Fibroblast of skin of right biceps (primary cell): ENCODE measurements at regions not wholly inside any gene's neighbourhood (a gene's known extent, or its start where the extent isn't known, plus 50 kb on each side); places are given as distances from the start of the nearest gene placed in this dataset.
"Not testable (repeated sequence)": the region's sequence is repeated elsewhere in the genome, so short reads cannot be mapped to it uniquely, and the experiment has no call there.

Source experiments
- DNase-seq: peaks from one replicate; pipeline ENCODE4 v3.0.0-alpha.2; 2013

DNA sequence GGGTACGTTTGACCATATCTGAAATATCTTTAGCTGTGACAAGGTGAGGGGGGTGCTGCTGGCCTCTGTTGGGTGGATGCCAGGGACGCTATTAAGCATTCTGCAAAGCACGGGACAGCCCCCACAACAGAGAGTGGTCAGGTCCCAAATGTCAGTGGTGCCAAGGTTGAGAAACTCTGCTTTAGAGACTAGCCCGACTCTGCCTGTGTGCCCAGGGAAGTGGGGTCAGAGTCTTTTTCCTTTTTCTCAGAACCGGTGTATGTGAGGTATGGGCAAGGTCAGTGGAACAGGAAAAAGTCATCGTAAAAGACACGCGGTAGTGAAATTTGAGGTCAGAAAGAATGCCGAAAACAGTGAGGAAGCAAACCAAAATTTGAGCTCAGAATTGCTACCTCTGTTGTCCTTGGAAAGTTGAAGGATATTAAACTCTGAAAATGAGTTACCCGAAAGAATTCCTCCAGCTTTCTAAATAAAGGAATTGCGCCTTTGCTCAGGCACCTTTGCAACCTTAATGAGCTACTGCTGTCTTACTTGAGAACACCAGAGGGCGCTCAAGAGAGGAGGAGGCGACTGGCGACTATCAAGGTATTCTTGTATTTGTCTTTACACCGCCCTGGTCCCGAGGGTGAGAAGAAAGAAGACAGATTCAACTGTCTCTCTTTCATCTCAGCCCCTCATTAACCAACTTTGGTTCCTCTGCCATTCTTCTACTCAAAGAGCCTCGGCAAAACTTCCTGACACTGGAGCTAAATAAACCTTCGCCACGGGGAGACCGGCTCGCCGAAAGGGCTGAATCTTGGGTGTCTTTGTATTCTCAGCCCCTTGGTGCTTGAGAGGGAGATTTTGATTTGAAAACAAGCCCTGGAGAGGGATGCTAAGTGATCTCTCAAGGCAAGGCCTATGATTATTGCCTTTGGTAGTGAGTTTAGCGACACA, 85.4 kb upstream of the OLIG2 start:
- peak; percentile 23 for DNase-seq

DNA sequence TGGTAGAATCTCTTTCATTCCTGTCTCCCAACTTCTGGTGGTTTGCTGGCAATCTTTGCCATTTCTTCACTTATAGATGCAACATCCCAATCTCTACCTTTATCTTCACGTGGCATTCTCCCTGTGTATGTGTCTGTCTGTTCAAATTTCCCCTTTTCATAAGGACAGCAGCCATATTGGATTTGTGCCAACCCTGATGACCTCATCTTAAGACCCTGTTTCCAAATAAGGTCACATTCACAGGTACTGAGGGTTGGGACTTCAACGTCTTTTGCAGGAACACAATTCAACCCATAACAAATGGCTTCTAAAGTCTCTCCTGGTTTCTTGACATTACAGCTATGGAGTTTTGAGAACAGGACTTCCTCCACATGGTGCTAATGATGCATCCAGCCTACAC, 84.5 kb upstream of the OLIG2 start:
- DNase-seq = no peak

- no peak for DNase-seq
Observed at GRCh38 chr21:32946654-32947053, 79.1 kb upstream of the OLIG2 start.

- no peak for DNase-seq
Observed at GRCh38 chr21:32947736-32948135, 78.0 kb upstream of the OLIG2 start.

GRCh38 chr21:32949701-32950100, 76.0 kb upstream of the OLIG2 start:
- DNase-seq = no peak

DNA sequence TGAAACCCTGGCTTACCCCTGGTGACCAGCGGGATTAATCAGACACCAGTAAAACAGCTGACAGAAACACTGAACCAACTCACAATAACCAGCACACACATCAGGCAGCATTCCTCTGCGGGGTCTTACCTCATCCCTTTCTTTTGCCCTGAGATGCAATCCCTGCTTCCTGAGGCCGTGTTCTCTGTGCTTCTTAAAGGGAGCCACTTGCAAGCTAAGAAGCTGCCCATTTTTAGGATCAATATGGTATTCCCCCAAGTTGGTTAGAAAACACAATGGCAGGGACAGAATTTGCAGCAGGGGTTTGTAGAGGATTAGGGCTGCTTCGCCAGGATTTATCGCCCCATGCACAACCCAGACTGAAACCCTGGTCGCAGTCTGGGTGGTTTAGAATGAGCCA, 74.7 kb upstream of the OLIG2 start:
- DNase-seq = no peak

DNA sequence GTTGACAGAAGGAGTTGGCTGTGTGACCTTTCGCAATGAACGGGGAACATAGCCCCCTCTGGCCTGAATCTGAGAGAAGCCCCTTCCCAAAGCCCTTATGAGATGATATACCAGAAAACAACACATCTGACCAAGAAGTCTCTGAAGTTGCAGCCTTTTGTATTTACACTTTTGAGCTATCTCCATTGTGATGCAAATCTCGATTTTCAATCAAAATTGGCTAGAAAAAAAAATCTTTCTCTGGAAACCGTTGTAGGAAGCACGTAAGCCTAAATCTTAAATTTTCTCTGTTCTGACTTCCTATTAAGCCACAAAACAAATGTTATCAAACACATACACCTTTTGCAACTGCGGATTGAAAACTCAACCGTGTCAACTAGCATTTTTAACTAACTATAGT, 71.4 kb upstream of the OLIG2 start:
- no peak for DNase-seq

DNA sequence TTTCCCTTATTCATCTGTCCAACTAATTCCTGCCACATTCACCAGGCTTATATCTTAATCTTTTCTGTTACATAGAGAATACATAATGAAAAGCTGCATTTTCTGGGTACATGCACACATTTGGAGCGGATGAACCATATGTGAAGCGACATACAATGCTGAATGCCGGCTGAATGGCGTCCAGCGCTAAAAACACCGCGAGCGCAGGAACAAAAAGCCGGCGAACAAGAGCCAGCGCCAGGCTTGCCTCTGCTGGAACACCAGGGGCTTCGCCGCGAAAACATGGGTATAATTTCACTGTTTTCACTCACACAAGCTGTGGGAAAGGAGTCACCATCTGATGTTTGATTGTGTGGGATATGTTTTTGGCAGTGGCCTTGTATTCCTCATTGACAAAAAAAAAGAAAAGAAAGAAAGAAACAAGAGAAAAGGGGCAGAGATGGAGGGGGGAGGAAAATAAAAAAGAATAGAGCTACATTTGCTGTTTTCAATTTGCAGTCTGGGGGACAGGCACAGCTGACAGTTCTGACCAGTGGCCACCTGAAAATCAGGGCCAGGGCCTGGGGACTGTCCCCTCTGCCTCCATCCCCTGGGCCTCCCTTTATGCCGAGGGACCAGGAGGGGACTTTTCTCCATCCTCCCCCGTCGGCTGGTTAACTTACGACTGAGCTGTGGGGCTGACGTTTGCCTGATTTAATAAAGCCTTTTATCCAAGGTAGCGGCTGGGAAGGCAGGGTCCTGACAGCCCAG, 70.2 kb upstream of the OLIG2 start:
- no peak for DNase-seq

DNA sequence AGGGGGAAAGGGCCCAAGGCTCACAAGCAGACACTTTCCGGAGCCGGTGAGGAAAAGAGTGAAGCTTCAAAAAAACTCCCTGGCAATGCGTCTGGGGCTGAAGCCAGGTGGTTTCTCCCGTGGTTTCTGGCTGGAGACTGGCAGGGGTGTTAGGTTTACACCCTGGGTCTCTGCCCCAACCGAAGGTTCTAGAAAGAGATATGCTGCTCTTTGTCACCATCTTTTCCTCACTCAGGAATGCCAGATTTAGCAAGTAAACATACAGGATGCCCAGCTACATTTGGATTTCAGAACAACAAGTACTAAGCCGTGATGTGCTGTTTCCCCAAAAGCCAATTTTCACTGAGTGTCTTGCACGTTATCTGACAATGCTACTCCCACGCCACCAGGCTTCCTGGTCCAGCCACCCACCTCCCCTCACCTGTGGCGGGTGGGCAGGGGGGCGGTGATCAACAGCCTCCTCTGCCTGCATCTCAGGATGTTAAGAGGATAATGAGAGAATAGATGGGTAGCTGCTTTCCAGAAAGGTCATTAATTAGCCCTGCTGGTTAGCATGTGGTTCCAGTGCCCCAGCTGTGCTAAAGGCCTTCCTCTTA, 69.6 kb upstream of the OLIG2 start:
- no peak for DNase-seq

GRCh38 chr21:32957545-32957944, 68.2 kb upstream of the OLIG2 start:
- DNase-seq = no peak

- DNase-seq = no peak
Observed at GRCh38 chr21:32958288-32959002, 67.3 kb upstream of the OLIG2 start.

DNA sequence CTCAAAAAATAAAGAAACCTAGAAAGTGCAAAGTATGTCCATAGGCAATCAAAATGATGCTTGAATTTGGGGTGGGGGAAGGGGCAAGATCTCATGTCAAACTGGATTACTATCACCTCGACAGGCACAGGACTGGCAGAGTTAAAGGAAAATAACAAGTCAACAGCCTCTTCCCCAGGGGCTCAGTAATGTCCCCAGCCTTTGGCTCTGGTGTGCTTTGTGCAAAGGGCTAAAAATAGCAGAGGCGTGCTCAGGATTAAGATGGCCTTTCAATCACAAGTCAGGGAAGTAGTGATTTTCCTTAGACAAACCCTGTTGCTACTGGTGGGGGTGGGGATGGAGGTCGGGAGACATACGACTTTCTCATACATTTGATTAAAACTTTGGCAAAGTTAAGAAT, 63.5 kb upstream of the OLIG2 start:
- DNase-seq = no peak

DNA sequence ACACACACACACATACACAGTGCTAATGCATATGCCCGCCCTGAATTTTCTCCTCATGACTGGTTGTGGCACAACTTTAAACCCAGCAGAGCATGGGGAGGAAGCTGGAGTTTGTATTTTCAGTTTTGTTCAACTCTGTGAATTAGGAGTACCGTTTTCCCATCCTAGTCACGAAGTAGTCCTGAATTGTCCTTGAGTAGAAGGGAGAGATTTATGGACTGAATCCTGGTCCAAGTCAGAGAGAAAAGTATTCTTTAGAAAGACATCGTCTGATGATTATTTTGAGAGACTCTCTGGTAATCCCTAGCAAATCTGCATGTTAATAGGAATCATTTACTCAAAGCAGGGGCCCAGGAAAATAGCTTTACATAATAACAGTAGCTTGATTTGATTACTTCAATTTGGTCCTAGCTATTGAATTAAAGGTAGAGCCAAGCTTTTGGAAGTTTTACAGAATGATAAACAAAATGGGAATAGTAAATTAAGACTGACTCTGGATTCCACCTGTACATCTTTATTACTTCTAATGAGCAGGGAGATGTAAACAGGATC, 60.5 kb upstream of the OLIG2 start:
- DNase-seq = no peak

DNA sequence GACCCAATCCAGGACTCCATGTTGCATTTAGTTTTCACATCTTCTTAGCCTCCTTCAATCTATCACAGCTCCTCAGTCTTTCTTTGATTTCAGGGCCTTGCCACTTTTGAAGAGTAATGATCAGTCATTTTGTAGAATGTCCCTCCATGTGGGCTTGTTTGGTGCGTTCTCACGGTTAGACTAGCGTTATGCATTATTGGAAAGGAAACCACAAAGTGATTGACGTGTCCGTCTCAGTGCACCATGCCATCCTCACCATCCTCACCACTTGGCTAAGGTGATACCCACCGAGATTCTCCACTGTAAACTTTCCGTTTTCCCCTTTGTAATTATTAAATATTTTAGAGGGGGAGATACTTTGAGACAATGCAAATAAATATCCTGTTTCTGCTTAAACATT, 59.6 kb upstream of the OLIG2 start:
- no peak for DNase-seq

DNA sequence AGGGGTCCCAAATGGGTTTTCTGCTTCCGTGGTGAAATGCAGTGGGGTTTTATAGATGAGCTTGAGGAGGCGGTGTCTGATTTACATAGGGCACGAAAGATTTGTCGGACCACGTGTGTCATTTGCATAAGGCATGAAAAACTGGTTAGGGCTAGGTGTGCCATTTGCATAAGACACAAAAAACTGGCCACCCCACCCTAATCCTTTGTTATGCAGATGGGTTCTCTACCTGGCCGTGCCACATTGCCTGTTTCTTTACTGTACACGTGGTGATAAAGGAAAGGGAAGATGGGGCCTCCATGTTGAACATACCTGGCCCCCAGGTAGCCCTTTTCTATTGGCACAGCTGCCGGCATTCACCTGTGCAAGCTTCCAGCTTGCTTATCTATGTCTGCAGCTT, 57.6 kb upstream of the OLIG2 start:
- not testable (repeated sequence) for DNase-seq

DNA sequence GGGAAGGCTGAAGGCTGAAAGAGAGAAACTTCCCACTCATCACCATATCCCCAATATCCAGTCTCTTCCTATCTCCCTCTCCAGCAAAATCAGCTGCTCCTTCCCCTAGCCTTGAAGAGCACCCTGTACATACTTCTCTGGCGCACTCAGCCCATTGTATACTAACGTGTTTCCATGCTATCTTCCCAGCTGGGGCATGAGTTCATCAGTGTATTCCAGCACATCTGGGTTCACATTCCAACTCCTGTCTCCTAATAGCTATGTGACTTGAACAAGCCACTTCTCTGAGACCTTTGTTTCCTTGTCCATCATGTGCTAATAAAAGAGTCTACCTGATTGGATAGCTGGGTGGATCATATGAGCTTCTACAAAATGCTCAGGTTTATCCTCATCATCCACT, 51.1 kb upstream of the OLIG2 start:
- DNase-seq = no peak

GRCh38 chr21:32975811-32976431, 49.8 kb upstream of the OLIG2 start:
- no peak for DNase-seq
